Upper lobe of left lung (tissue), 4 donors: ENCODE measurements at regions not wholly inside any gene's neighbourhood (a gene's known extent, or its start where the extent isn't known, plus 50 kb on each side); places are given as distances from the start of the nearest gene placed in this dataset.

Experiments used
- EP300 ChIP-seq, 4 donors: sonication (generic); formaldehyde crosslinking; IDR thresholded peaks; one replicate each; pipeline ENCODE4 v1.5.1; 2017; ENCODE audit warnings: antibody characterized with exemption in 4 of 4, control low read depth in 2 of 4
- POLR2A ChIP-seq, 4 donors: fragments of 450-650 bp; IDR thresholded peaks; one replicate each; pipeline ENCODE4 v1.5.1; 2016 to 2017; ENCODE audit warnings: antibody characterized with exemption in 4 of 4, mild to moderate bottlenecking in 2 of 4
- POLR2AphosphoS5 ChIP-seq, 2 donors: sonication (generic); formaldehyde crosslinking; IDR thresholded peaks; one replicate each; pipeline ENCODE4 v1.5.1; 2017; ENCODE audit warnings: antibody characterized with exemption in 2 of 2
- TF ChIP-seq, protein P1 (sequence below), 6 experiments: fragments of 450-650 bp in 4 of 6; fragments of 200-600 bp in 2 of 6; sonication (generic) in 2 of 6; IDR thresholded peaks; one replicate each; pipeline ENCODE4 v1.5.1; 2016 to 2019; ENCODE audit warnings: antibody characterized with exemption in 6 of 6

DNA sequence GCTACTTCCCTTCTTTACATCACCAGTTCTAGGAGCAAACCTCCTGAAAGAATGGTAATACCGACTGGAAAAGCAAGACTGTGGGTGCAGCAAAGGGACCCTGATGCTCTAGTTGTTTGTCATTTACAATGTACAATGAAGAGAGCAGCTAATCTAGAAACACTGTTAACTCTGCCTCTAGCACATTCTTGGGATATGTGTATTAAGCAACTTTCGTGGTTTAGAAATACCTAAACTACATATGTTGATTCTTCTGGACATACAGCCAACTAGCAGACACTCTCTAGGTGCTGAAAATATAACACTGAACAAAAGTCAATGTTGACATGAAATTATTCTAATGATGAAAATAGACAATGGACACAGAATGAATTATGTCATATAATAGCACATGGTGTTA is 440.3 kb upstream of the MC4R start:
- TF ChIP-seq EP300 (IDR thresholded peaks at IDR 0.05): no peak
- TF ChIP-seq, protein P1, sequence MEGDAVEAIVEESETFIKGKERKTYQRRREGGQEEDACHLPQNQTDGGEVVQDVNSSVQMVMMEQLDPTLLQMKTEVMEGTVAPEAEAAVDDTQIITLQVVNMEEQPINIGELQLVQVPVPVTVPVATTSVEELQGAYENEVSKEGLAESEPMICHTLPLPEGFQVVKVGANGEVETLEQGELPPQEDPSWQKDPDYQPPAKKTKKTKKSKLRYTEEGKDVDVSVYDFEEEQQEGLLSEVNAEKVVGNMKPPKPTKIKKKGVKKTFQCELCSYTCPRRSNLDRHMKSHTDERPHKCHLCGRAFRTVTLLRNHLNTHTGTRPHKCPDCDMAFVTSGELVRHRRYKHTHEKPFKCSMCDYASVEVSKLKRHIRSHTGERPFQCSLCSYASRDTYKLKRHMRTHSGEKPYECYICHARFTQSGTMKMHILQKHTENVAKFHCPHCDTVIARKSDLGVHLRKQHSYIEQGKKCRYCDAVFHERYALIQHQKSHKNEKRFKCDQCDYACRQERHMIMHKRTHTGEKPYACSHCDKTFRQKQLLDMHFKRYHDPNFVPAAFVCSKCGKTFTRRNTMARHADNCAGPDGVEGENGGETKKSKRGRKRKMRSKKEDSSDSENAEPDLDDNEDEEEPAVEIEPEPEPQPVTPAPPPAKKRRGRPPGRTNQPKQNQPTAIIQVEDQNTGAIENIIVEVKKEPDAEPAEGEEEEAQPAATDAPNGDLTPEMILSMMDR (IDR thresholded peaks at IDR 0.05): no peak
- no peak for TF ChIP-seq POLR2AphosphoS5 (IDR thresholded peaks at IDR 0.05)
- TF ChIP-seq POLR2A (IDR thresholded peaks at IDR 0.05): no peak
